Stimulated activated naive CD8-positive, alpha-beta T cell treated with anti-CD3 and anti-CD28 coated beads, Interleukin-15, amount 100 ng/mL, for 72 hours (primary cell): ENCODE measurements at regions not wholly inside any gene's neighbourhood (a gene's known extent, or its start where the extent isn't known, plus 50 kb on each side); places are given as distances from the start of the nearest gene placed in this dataset.
"Not testable (repeated sequence)": the region's sequence is repeated elsewhere in the genome, so short reads cannot be mapped to it uniquely, and the experiment has no call there.

Experiments
- ATAC-seq: fragments of 150-1000 bp; cut with Tn5 transposase; 2 replicates; pipeline ENCODE4 v1.10.0; 2021; ENCODE audit warnings: mild to moderate bottlenecking, moderate library complexity
- DNase-seq, 2 donors: peaks; one replicate each; pipeline ENCODE4 v3.0.0; 2021 to 2022
- H3K27ac Mint-ChIP-seq, 2 donors: one replicate each; pipeline ENCODE4 v1.8.0; 2022; ENCODE audit warnings: mild to moderate bottlenecking in 2 of 2, mixed read lengths in 2 of 2, moderate library complexity in 2 of 2
- H3K27me3 Mint-ChIP-seq: one replicate; pipeline ENCODE4 v1.8.0; 2022; ENCODE audit warnings: mixed read lengths
- H3K4me1 Mint-ChIP-seq: one replicate; pipeline ENCODE4 v1.8.0; 2022; ENCODE audit warnings: mild to moderate bottlenecking, mixed read lengths
- H3K4me3 Mint-ChIP-seq, 2 donors: one replicate each; pipeline ENCODE4 v1.8.0; 2022; ENCODE audit warnings: mild to moderate bottlenecking in 2 of 2, mixed read lengths in 2 of 2, moderate library complexity in 1 of 2
- H3K9me3 Mint-ChIP-seq, 2 donors: one replicate each; pipeline ENCODE4 v1.8.0; 2022; ENCODE audit warnings: mixed read lengths in 2 of 2

DNA sequence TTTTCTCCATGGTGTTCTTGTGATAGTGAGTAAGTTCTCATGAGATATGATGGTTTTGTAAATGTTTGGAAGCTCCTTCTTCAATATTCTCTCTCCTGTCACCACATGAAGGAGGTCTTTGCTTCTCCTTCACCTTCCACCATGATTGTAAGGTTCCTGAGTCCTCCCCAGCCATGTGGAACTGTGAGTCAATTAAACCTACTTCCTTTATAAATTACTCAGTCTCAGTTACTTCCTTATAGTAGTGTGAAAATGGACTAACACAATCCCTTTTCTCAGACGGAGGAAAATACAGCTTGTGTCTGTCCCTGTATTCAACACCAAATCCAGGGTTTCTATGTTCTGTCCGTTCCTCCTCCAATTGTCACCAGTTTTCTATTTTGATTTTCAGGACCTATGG is 181.0 kb downstream of the ALDH8A1 start:
- no peak for ATAC-seq
- no peak overlapping the region for H3K27ac Mint-ChIP-seq

DNA sequence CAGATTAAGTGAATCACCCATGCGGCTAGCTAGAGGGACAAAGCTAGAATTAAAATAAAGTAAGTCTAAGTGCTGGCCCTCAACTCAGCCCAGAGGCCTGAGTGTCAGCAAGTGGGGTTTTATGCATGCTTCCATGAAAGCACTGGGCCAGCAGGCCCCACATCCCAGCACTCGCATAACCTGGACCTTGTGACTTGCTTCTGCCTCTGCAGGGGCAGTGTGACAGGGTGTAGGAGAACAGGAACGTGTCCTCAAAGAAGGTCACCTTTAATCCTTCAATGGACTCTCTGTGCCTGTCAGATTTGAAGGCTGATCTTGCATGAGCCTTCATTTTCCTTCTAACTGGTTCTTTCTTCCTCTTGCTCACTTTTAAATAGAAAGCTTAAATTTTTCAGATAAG is 183.4 kb downstream of the ALDH8A1 start:
- no peaks in the 10 kb centered on the region for H3K9me3 Mint-ChIP-seq
- no peak overlapping the region for H3K4me3 Mint-ChIP-seq
- H3K27ac Mint-ChIP-seq = no peak overlapping the region
- no peak for ATAC-seq
- peaks cover 11% of the 10 kb centered on the region for H3K27me3 Mint-ChIP-seq
- H3K4me1 Mint-ChIP-seq = no peaks in the 10 kb centered on the region
- no peak for DNase-seq

More for the DNA sequence above, 181.0 kb downstream of the ALDH8A1 start:
- Mint-ChIP-seq H3K4me3 (no peak overlapping the region), H3K4me1 (no peaks in the 10 kb centered on the region), H3K27me3 (peaks cover 11% of the 10 kb centered on the region), H3K9me3 (no peaks in the 10 kb centered on the region)
- no peak for DNase-seq

DNA sequence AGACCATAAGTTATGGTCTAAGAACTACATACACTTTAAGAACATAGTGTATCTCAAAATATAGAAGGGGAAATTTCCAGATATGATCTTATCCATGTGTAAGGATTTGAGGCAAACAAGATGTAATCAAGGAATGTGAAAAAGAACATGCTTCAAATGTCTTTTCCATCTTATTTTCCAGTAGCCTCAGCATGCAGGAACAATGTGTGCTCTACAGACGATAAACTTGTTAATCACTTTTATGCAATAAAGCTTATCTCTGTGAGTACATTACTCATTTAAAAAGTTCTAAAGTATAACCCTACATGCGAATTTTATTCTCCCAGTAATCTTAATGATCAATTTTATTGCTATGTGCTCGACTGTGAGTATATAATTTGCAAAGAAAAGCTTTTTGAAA is 185.2 kb downstream of the ALDH8A1 start:
- Mint-ChIP-seq H3K27me3 (peaks cover 11% of the 10 kb centered on the region), H3K4me1 (no peaks in the 10 kb centered on the region), H3K9me3 (no peaks in the 10 kb centered on the region), H3K27ac (no peak overlapping the region), H3K4me3 (no peak overlapping the region)
- DNase-seq (no peak), ATAC-seq (no peak)

DNA sequence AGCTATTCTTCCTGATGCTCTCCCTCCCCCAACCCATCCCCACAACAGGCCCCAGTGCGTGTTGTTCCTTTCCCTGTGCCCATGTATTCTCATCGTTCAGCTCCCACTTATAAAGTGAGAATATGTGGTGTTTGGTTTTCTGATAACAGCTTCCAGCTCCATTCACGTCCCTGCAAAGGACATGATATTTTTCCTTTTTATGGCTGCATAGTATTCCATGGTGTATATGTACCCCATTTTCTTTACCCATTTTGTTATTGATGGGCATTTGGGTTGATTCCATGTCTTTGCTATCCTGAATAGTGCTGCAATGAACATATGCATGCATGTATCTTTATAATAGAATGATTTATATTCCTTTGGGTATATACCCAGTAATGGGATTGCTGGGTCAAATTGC is 186.3 kb downstream of the ALDH8A1 start:
- not testable (repeated sequence) for H3K27me3 Mint-ChIP-seq, H3K27ac Mint-ChIP-seq, H3K9me3 Mint-ChIP-seq, H3K4me1 Mint-ChIP-seq, DNase-seq, ATAC-seq, H3K4me3 Mint-ChIP-seq

DNA sequence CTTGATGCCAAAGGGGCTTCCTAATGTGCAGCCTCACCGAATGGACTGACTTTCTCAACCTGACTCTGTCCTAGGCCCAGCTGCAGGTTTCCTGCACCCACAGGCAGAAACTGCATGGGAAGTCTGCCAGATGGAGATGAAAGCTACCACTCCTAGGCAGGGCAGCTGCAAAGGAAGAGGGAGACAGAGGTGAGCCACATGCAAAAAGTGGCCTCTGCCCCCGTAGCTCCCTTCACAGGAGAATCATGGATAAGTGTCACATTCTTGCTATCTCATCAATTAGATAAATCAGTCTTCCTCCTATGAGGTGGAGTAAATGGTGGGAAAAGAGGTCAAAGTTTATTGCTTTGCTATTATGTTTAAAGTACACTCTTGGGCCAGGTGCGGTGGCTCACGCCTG is 191.3 kb downstream of the ALDH8A1 start:
- no peaks in the 10 kb centered on the region for H3K4me1 Mint-ChIP-seq
- H3K27me3 Mint-ChIP-seq = peaks cover 17% of the 10 kb centered on the region
- H3K9me3 Mint-ChIP-seq = no peaks in the 10 kb centered on the region
- ATAC-seq = no peak
- H3K4me3 Mint-ChIP-seq = no peak overlapping the region
- DNase-seq = no peak
- no peak overlapping the region for H3K27ac Mint-ChIP-seq

DNA sequence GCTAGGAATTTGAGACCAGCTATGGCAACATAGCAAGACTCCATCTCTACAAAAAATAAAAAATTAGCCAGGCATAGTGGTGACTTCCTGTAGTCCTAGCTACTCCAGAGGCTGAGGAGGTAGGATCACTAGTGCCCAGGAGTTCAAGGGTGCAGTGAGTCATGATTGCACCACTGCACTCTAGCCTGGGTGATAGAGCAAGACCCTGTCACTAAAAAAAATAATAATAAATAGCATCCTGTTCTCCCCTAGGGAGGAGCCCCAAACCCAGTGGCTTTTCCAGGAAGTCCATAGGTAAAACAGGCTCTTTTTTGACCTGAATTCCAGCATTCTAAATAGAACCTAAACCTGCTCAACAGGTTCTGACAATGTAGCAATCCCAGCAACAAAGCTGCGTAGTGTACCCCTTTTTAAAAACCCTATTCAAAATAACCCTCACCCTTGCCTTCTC is 192.0 kb downstream of the ALDH8A1 start:
- Mint-ChIP-seq H3K4me1 (peaks cover 7% of the 10 kb centered on the region), H3K9me3 (no peaks in the 10 kb centered on the region), H3K27ac (no peak overlapping the region), H3K4me3 (no peak overlapping the region), H3K27me3 (peaks cover 20% of the 10 kb centered on the region)
- DNase-seq (no peak), ATAC-seq (no peak)

DNA sequence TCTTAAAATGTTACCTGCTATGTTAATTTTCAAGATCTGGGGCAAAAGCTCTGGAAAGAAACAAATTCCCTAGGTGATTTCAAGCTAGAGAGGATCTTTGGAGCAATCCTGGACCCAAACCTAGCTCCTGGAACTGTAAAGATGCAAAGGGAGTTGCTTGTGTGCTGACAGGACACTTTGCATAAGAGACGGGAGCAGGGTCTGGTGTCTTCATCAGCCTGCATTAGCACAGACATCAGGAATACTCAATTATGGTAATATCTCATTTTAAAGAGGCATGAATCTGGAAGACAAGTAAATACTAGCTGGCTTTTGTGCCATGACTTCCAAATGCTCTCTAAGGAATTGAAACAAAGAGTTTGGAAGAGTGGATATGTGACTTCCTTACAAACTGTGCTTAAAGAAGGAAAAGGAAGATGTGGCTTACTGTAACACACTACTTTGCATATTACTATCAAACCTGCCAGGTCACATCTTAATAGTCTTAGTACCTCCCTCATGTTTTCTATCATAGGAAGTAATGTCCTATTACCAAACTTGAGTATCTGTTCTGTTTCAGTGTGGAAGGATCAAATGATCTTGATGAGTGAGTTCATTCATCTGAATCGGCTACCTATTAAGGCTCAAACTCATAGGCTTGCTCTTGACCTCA is 193.4 kb downstream of the ALDH8A1 start:
- no peaks in the 10 kb centered on the region for H3K9me3 Mint-ChIP-seq
- H3K27me3 Mint-ChIP-seq = peaks cover 20% of the 10 kb centered on the region
- DNase-seq = no peak
- peaks cover 8% of the 10 kb centered on the region for H3K4me1 Mint-ChIP-seq
- no peak for ATAC-seq
- no peak overlapping the region for H3K4me3 Mint-ChIP-seq
- H3K27ac Mint-ChIP-seq = no peak overlapping the region

DNA sequence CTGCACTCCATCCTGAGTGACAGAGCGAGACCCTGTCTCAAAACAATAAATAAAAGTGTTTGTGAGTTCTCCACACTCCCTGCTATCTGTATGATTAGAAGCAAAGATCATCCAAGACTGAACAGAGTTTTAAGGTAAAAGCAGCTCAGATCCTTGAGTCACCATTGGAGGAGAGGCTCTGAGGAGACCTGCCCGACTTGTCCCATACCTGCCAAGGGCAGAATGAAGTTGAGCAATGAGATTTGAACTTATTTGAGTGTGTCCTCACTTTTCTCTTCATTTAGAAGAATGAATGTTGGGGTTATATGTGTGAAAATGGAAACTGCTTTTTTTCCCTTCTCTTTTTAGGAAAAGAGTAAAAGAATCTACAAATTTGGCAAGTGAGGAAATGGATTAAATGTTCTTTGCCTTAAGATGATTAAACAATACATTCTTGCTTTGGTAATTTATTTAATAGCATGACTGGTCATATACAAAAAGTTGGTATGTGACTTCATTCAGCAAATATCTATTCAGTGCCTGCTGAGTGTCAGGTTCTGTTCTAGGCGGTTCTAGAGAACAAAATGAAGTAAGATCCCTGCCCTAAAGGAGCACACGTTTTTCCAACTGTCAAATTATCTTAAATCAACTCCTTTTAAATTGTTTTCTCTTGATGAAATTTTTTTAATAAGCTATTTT is 195.7 kb downstream of the ALDH8A1 start:
- Mint-ChIP-seq H3K9me3 (no peaks in the 10 kb centered on the region), H3K27ac (no peak overlapping the region), H3K4me3 (no peak overlapping the region), H3K27me3 (peaks cover 20% of the 10 kb centered on the region), H3K4me1 (peaks cover 8% of the 10 kb centered on the region)
- DNase-seq (no peak), ATAC-seq (no peak)

DNA sequence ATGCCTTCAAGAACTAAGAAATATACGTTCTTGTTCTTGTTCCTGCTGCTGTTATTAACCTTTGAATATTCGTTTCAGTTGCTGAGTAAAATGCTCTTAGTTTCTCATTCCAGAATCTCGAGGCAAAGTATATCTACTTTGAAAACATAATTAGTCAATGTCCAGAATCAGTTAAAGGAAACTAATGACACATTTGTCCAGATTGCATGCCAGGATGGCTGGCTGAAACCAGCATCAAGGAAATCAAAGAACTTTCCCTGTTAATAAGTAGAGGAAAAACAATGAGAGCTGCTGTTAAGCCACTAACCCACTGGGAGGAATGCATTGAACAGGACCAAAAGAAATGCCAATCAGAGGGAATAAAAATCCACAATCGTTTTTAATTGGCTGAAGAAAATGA is 196.9 kb downstream of the ALDH8A1 start:
- H3K4me1 Mint-ChIP-seq = peaks cover 8% of the 10 kb centered on the region

DNA sequence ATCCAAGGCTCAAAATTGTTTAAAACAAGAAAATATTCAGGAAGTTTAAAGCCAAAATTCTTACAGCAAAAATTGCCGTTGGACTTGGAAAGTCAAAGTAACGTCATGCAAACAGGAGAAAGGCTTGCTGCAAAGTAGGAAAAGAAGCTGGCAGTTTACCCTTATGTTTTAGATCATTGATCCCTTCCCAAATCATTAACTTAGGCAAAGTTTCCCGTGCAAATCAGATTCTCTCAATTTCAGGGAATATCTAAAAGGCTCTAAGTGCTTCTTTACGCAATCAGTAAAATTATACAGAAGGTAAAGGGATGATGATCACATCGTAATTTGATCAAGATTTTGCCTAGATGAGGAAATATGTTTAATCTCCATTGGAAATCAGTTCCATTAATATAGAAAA is 197.5 kb downstream of the ALDH8A1 start:
- ATAC-seq (no peak), DNase-seq (no peak)
- Mint-ChIP-seq H3K27me3 (peaks cover 21% of the 10 kb centered on the region), H3K4me1 (peaks cover 8% of the 10 kb centered on the region), H3K27ac (no peak overlapping the region), H3K4me3 (no peak overlapping the region), H3K9me3 (no peaks in the 10 kb centered on the region)

More for the DNA sequence above, 196.9 kb downstream of the ALDH8A1 start:
- ATAC-seq = no peak
- H3K27me3 Mint-ChIP-seq = peaks cover 20% of the 10 kb centered on the region
- no peaks in the 10 kb centered on the region for H3K9me3 Mint-ChIP-seq
- no peak overlapping the region for H3K27ac Mint-ChIP-seq
- no peak for DNase-seq
- H3K4me3 Mint-ChIP-seq = no peak overlapping the region

DNA sequence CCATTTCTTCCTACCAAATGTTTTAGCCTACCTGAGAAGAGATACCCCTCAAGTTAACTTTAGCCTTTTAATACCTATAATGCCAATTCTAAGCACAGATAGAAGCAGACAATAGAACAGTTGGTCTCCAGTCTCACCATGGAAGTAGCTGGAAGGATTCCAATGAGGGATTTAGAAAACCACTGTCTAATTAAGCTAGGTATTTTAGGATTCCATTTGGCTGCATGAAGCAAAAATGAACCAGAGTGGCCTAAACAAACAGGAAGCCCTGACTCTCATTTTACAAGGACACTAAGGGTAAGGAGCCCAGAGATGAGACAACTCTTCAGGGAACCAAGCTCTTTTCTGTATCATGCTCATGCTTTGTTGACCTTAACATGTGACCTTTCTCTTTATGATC is 199.2 kb downstream of the ALDH8A1 start:
- H3K9me3 Mint-ChIP-seq = no peaks in the 10 kb centered on the region
- H3K4me1 Mint-ChIP-seq = peaks cover 8% of the 10 kb centered on the region
- no peak for DNase-seq
- no peak for ATAC-seq
- no peak overlapping the region for H3K27ac Mint-ChIP-seq
- peaks cover 35% of the 10 kb centered on the region for H3K27me3 Mint-ChIP-seq
- H3K4me3 Mint-ChIP-seq = no peak overlapping the region

DNA sequence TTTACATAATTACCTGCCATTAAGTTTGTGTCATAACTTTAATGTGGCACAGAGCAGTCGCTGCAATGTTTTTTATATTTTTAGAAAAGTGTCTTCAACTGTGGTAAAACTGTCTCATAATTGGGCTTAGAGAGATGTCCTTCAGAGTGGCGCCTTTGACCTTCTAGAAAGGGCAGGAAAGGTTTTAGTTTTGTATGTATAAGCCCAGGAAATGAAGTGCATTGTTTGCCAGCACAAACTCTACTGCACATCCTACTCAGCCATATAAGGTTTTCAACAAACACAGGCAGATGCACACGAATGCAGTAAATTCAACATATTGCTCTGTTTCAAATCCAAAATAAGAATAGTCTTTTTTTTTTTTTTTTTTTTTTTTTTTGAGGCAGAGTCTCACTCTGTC is 201.4 kb downstream of the ALDH8A1 start:
- DNase-seq = no peak
- no peak overlapping the region for H3K4me3 Mint-ChIP-seq
- no peak for ATAC-seq
- peaks cover 33% of the 10 kb centered on the region for H3K27me3 Mint-ChIP-seq
- H3K4me1 Mint-ChIP-seq = peaks cover 7% of the 10 kb centered on the region
- H3K27ac Mint-ChIP-seq = no peak overlapping the region
- H3K9me3 Mint-ChIP-seq = no peaks in the 10 kb centered on the region

DNA sequence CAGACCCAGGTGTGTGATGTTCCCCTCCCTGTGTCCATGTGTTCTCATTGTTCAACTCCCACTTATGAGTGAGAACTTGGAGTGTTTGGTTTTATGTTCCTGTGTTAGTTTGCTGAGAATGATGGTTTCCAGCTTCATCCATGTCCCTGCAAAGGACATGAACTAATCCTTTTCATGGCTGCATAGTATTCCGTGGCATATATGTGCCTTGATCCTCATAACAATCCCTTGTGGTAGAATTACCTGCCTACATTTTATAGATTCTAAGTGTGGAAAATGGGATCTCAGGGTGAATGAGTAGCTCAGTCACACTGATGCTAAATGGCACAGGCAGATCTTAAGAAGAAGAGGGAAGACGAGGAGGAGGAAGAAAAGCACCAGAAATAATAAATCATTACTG is 202.7 kb downstream of the ALDH8A1 start:
- not testable (repeated sequence) for ATAC-seq, H3K9me3 Mint-ChIP-seq, H3K4me1 Mint-ChIP-seq, DNase-seq, H3K27ac Mint-ChIP-seq, H3K4me3 Mint-ChIP-seq
- peaks cover 32% of the 10 kb centered on the region for H3K27me3 Mint-ChIP-seq

DNA sequence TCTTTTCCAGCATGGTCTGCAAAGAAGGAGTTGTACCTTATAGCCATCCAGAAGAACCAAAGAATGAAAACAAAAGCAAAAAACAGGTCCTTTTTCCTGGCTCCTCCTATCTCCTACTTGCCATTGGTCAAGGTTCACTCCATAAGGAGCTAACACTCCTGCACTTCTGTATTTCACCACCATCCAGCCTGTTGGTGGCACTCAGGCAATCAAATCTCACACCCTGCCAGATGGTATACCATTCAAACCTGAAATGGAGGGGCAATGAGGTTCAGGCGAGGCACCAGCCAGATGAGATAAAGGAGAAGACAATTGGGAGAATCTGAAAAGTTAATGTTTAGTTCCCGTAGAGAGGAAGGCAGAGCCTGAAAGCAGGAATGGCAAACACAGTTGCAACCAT is 203.8 kb downstream of the ALDH8A1 start:
- Mint-ChIP-seq H3K4me3 (no peak overlapping the region), H3K4me1 (no peaks in the 10 kb centered on the region), H3K27ac (no peak overlapping the region), H3K9me3 (no peaks in the 10 kb centered on the region), H3K27me3 (peaks cover 32% of the 10 kb centered on the region)
- DNase-seq = no peak
- no peak for ATAC-seq

DNA sequence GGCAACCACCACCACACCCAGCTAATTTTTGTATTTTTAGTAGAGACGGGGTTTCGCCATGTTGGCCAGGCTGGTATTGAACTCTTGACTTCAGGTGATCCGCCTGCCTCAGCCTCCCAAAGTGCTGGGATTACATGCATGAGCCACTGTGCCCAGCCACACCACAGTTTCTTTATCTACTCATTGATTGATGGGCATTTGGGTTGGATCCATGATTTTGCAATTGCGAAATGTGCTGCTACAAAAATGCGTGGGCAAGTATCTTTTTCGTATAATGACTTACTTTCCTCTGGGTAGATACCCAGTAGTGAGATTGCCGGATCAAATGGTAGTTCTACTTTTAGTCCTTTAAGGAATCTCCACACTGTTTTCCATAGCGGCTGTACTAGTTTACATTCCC is 204.7 kb downstream of the ALDH8A1 start:
- not testable (repeated sequence) for H3K4me3 Mint-ChIP-seq, H3K9me3 Mint-ChIP-seq, H3K27ac Mint-ChIP-seq, H3K4me1 Mint-ChIP-seq, ATAC-seq, DNase-seq
- peaks cover 32% of the 10 kb centered on the region for H3K27me3 Mint-ChIP-seq

DNA sequence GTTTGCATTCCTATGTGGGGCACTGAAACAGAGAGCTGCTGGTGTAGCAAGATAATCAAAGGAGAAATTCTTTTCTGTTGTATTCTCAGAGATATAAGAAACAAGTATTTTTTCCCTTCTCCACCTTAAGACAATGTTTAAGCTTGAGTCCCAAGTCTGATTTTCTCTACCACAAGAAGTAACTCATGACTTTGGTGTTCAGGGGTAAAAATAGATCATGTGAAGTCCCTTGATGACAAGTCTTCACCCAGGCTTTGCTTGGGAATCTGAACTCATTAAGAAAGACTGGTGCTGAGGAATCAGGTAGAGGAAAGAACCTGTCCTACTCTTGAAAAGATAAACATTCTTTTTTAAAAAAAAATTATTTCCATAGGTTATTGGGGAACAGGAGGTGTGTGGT is 205.6 kb downstream of the ALDH8A1 start:
- ATAC-seq (no peak), DNase-seq (no peak)
- H3K4me1 Mint-ChIP-seq = no peaks in the 10 kb centered on the region
- no peaks in the 10 kb centered on the region for H3K9me3 Mint-ChIP-seq
- H3K27ac Mint-ChIP-seq = no peak overlapping the region
- H3K4me3 Mint-ChIP-seq = no peak overlapping the region
- peaks cover 32% of the 10 kb centered on the region for H3K27me3 Mint-ChIP-seq

DNA sequence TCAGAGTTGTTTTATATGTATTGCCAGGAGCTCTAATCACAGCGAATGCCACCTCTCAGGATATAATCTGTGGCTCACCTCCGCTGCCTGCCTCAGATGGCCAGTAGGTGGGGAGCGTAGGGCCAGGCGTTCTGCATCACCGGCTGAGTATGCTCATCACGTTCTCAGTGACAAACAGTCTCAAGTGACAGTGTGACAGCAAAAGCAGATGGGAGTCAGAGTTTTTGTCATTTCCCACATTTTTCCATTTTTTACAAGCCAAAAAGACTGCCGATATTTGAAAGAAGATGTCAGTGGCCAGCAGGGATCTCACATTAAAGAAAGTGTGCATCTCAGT is 208.7 kb downstream of the ALDH8A1 start:
- ATAC-seq (no peak), DNase-seq (no peak)
- no peak overlapping the region for H3K4me3 Mint-ChIP-seq
- H3K9me3 Mint-ChIP-seq = no peaks in the 10 kb centered on the region
- H3K4me1 Mint-ChIP-seq = no peaks in the 10 kb centered on the region
- H3K27me3 Mint-ChIP-seq = peaks cover 21% of the 10 kb centered on the region
- H3K27ac Mint-ChIP-seq = no peak overlapping the region
